GM18951 (cell line): ENCODE measurements at regions not wholly inside any gene's neighbourhood (a gene's known extent, or its start where the extent isn't known, plus 50 kb on each side); places are given as distances from the start of the nearest gene placed in this dataset.

Source experiments
- POLR2A ChIP-seq: IDR thresholded peaks from 4 replicates; pipeline ENCODE4 v1.6.1; 2011; ENCODE audit warnings: mild to moderate bottlenecking; ENCODE audit not compliant: insufficient read length, insufficient read depth; ENCODE audit errors: extremely low read depth
- in situ Hi-C: fragments of 300-500 bp; cut with MboI; formaldehyde crosslinking; loops from one replicate; pipeline ENCODE4 v1.12.0; 2022; ENCODE audit warnings: low sequenced_read_pairs, mixed read lengths, inconsistent platforms; ENCODE audit not compliant: unreplicated experiment

- no peak for TF ChIP-seq POLR2A
- in situ Hi-C loops: loop anchor here (10.0 kb wide), 1 partner anchor 47 kb away; the partner anchor contains the start of gene PMAIP1
Observed at GRCh38 chr18:59848002-59848401, 51.8 kb upstream of the PMAIP1 start.

- in situ Hi-C loops: loop anchor here (10.0 kb wide), 1 partner anchor 47 kb away; the partner anchor contains the start of gene PMAIP1
Observed at GRCh38 chr18:59847491-59847846, 52.3 kb upstream of the PMAIP1 start.

GRCh38 chr18:59846814-59847490 lies 52.8 kb upstream of the PMAIP1 start:
- TF ChIP-seq POLR2A: no peak
- in situ Hi-C loops: loop anchor here (10.0 kb wide), 1 partner anchor 48 kb away; the partner anchor contains the start of gene PMAIP1

GRCh38 chr18:59842947-59843346 lies 56.8 kb upstream of the PMAIP1 start:
- in situ Hi-C loops: loop anchor here (10.0 kb wide), 1 partner anchor 52 kb away; the partner anchor contains the start of gene PMAIP1
- TF ChIP-seq POLR2A: no peak

- TF ChIP-seq POLR2A: no peak
- in situ Hi-C loops: loop anchor here (10.0 kb wide), 2 partner anchors 55 to 135 kb away; partner anchors contain the start of gene PMAIP1
Observed at GRCh38 chr18:59839931-59840685, 59.7 kb upstream of the PMAIP1 start.

- in situ Hi-C loops: loop anchor here (10.0 kb wide), 1 partner anchor 136 kb away; no protein-coding TSS in a partner anchor
- TF ChIP-seq POLR2A: no peak
Observed at GRCh38 chr18:59839246-59839645, 60.5 kb upstream of the PMAIP1 start.

GRCh38 chr18:59837586-59837985 lies 62.2 kb upstream of the PMAIP1 start:
- TF ChIP-seq POLR2A: no peak
- in situ Hi-C loops: loop anchor here (10.0 kb wide), 1 partner anchor 137 kb away; no protein-coding TSS in a partner anchor

- in situ Hi-C loops: loop anchor here (10.0 kb wide), 1 partner anchor 139 kb away; no protein-coding TSS in a partner anchor
- TF ChIP-seq POLR2A: no peak
Observed at GRCh38 chr18:59835605-59836379, 64.0 kb upstream of the PMAIP1 start.

- in situ Hi-C loops: loop anchor here (10.0 kb wide), 1 partner anchor 141 kb away; no protein-coding TSS in a partner anchor
Observed at GRCh38 chr18:59834267-59834666, 65.5 kb upstream of the PMAIP1 start.

GRCh38 chr18:59833785-59834184 lies 66.0 kb upstream of the PMAIP1 start:
- in situ Hi-C loops: loop anchor here (10.0 kb wide), 1 partner anchor 141 kb away; no protein-coding TSS in a partner anchor
- no peak for TF ChIP-seq POLR2A

More at GRCh38 chr18:59834267-59834666, 65.5 kb upstream of the PMAIP1 start:
- TF ChIP-seq POLR2A: no peak

GRCh38 chr18:59823596-59824195 lies 76.1 kb upstream of the PMAIP1 start:
- no peak for TF ChIP-seq POLR2A
- in situ Hi-C loops: loop anchor here (25.0 kb wide), 1 partner anchor 361 kb away; no protein-coding TSS in a partner anchor
